Psoas muscle (tissue), 7 donors: ENCODE measurements at regions not wholly inside any gene's neighbourhood (a gene's known extent, or its start where the extent isn't known, plus 50 kb on each side); places are given as distances from the start of the nearest gene placed in this dataset.
"Not testable (repeated sequence)": the region's sequence is repeated elsewhere in the genome, so short reads cannot be mapped to it uniquely, and the experiment has no call there.

Experiments used
- ATAC-seq, 4 donors: fragments of 200-7000 bp; cut with Tn5 transposase; one replicate each; pipeline ENCODE4 v1.9.1; 2020; ENCODE audit warnings: moderate library complexity in 3 of 4, mild to moderate bottlenecking in 2 of 4
- DNase-seq, 2 donors: peaks; one replicate each; pipeline ENCODE4 v3.0.0-alpha.2; 2020
- H3K27ac ChIP-seq: fragments of 200-600 bp; one replicate; pipeline ENCODE4 v1.8.0; 2022
- H3K27me3 ChIP-seq, 3 donors: fragments of 200-600 bp in 1 of 3; one replicate each; pipeline versions ENCODE4 v1.6.1 to v1.8.0; 2013 to 2022; ENCODE audit warnings: low read length in 2 of 3, mild to moderate bottlenecking in 2 of 3, moderate library complexity in 1 of 3; ENCODE audit not compliant: insufficient read depth in 3 of 3
- H3K36me3 ChIP-seq, 2 donors: fragments of 200-600 bp in 1 of 2; one replicate each; pipeline versions ENCODE4 v1.6.1 to v1.8.0; 2013 to 2022; ENCODE audit warnings: low read depth in 1 of 2, mild to moderate bottlenecking in 1 of 2, moderate library complexity in 1 of 2; ENCODE audit not compliant: insufficient read depth in 1 of 2
- H3K4me1 ChIP-seq: fragments of 200-600 bp; one replicate; pipeline ENCODE4 v1.8.0; 2022
- H3K4me3 ChIP-seq: fragments of 200-600 bp; one replicate; pipeline ENCODE4 v1.8.0; 2022; ENCODE audit warnings: mild to moderate bottlenecking
- H3K9me3 ChIP-seq: fragments of 200-600 bp; one replicate; pipeline ENCODE4 v1.8.0; 2022
- WGBS, 3 donors: extraction: QIAGEN DNeasy Blood & Tissue Kit; methylation state at CpG; one replicate each; pipeline versions ENCODE4 v1.1.6 to v1.1.7; 2013; 5-methylcytosine and 5-hydroxymethylcytosine counted together
- intact Hi-C, 2 donors: fragments of 100-400 bp; cut with DNase I; formaldehyde crosslinking; loops; one replicate each; pipeline versions ENCODE4 v1.11.0 to v1.14.2; 2022
- TF ChIP-seq, protein P1 (sequence below): fragments of 200-600 bp; IDR thresholded peaks from one replicate; pipeline ENCODE4 v1.8.0; 2022; ENCODE audit warnings: antibody characterized with exemption
- donor health status: healthy with polysubstance abuse.
- donor health status: DM: no; HTN: no; CAD: no; lungs with moderate emphysema.
- donor health status: Bipolar disorder and iron deficiency.
- donor health status: healthy.
- donor health status: DM: yes; HTN: yes; CAD: no.
- donor health status: DM: no; HTN: no; CAD: no.
- donor health status: DM: yes; HTN: yes; CAD: no.

DNA sequence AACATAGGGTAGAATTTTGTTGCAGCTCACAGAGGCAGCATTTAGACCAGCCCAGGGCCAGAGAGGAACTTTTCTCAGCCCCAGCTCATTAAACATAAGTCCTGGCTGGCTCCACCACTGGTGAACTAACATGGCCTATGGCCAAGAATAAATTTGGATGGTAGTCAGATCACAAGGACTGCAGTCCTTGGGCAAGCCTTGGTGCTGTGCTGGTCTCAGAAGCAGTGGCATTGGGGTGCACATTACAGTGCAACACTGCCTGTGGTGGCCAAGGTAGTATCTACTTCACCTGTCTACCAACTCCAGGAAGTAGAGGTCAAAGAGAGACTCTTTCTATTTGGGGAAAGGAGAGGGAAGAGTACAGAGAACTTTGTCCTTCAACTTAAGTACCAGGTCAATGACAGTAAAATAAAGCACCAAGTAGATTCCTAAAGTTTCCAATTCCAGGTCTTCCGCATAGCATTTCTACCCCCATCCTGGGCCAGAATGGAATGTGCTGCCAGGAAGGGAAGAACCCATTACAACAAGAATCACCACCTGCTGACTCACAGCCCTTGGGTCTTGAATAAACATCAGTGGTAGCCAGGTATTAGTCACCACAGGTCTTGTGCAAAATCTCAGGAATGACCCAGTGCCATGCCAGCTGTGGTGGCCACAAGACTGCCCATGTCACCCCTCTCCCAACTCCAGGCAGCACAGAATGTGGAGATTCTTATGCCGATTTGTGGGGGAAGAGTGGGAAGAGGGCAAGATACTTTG, 155.4 kb upstream of the FSIP2 start:
- peaks cover 0 to 2% (median 0%) of the 10 kb centered on the region in 3 donors for H3K27me3 ChIP-seq
- no peaks in the 10 kb centered on the region for H3K36me3 ChIP-seq
- no peaks in the 10 kb centered on the region for H3K4me1 ChIP-seq
- DNase-seq, result no peak
- 75 to 98% (median 95%) methylated on average over 2 of the region's 2 CpGs for WGBS, 3 donors
- TF ChIP-seq, protein P1, sequence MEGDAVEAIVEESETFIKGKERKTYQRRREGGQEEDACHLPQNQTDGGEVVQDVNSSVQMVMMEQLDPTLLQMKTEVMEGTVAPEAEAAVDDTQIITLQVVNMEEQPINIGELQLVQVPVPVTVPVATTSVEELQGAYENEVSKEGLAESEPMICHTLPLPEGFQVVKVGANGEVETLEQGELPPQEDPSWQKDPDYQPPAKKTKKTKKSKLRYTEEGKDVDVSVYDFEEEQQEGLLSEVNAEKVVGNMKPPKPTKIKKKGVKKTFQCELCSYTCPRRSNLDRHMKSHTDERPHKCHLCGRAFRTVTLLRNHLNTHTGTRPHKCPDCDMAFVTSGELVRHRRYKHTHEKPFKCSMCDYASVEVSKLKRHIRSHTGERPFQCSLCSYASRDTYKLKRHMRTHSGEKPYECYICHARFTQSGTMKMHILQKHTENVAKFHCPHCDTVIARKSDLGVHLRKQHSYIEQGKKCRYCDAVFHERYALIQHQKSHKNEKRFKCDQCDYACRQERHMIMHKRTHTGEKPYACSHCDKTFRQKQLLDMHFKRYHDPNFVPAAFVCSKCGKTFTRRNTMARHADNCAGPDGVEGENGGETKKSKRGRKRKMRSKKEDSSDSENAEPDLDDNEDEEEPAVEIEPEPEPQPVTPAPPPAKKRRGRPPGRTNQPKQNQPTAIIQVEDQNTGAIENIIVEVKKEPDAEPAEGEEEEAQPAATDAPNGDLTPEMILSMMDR, result no peak
- no peak overlapping the region for H3K27ac ChIP-seq
- intact Hi-C loops, result no loop called here
- H3K9me3 ChIP-seq, result peaks cover 4% of the 10 kb centered on the region
- no peak for ATAC-seq
- H3K4me3 ChIP-seq, result no peak overlapping the region

DNA sequence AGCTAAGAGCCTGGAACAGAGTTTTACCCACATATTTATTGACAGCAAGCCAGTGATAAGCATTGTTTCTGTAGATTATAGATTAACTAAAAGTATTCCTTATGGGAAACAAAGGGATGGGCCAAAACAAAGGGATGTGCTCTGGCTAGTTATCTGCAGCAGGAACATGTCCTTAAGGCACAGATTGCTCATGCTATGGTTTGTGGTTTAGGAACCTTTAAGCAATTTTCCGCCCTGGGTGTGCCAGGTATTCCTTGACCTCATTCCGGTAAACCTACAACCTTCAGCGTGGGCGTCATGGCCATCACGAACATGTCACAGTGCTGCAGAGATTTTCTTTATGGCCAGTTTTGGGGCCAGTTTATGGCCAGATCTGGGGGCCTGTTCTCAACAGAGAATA, 153.4 kb upstream of the FSIP2 start:
- H3K27me3 ChIP-seq, H3K36me3 ChIP-seq, intact Hi-C loops, H3K4me3 ChIP-seq, DNase-seq, H3K9me3 ChIP-seq, H3K4me1 ChIP-seq, ATAC-seq, H3K27ac ChIP-seq: not testable (repeated sequence)
- WGBS, 3 donors, result 73 to 96% (median 94%) methylated on average over 5 of the region's 5 CpGs

DNA sequence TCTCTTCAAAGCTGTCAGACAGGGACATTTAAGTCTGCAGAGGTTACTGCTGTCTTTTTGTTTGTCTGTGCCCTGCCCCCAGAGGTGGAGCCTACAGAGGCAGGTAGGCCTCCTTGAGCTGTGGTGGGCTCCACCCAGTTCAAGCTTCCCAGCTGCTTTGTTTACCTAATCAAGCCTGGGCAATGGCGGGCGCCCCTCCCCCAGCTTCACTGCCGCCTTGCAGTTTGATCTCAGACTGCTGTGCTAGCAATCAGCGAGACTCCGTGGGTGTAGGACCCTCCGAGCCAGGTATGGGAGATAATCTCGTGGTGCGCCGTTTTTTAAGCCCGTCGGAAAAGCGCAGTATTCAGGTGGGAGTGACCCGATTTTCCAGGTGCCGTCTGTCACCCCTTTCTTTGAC, 147.3 kb upstream of the FSIP2 start:
- 84 to 91% (median 87%) methylated on average over 12 to 14 of the region's 14 CpGs for WGBS, 3 donors
- not testable (repeated sequence) for H3K27ac ChIP-seq

DNA sequence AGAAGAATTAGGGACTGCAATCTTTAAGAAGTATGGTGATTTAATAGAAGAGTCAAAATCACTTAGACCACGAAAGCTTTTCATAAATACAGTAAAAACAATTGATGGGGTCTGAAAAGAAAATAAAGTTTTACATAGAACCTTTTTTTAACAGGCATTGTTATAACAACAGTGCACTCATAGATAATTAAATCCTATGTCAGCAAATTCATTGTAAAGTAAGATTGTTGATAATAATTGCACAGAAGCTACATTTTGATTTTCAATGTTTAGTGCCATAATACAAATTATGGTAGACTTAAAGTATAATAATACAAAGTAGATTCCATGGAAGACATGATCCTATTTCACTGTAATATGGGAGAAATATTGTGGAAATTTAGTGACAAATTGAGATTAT, 130.7 kb upstream of the FSIP2 start:
- Histone ChIP-seq H3K36me3 (no peaks in the 10 kb centered on the region), H3K9me3 (no peaks in the 10 kb centered on the region), H3K27ac (no peak overlapping the region), H3K4me1 (no peaks in the 10 kb centered on the region), H3K4me3 (no peak overlapping the region), H3K27me3 (no peaks in the 10 kb centered on the region)
- WGBS, 3 donors, result 74 to 82% (median 78%) methylated on average over 1 of the region's 1 CpG
- ATAC-seq, result no peak
- no peak for DNase-seq
- TF ChIP-seq, protein P1, result no peak
- intact Hi-C loops, result no loop called here

More for the DNA sequence above, 147.3 kb upstream of the FSIP2 start:
- intact Hi-C loops, H3K36me3 ChIP-seq, ATAC-seq, H3K4me1 ChIP-seq, H3K27me3 ChIP-seq, H3K4me3 ChIP-seq, H3K9me3 ChIP-seq, DNase-seq: not testable (repeated sequence)

DNA sequence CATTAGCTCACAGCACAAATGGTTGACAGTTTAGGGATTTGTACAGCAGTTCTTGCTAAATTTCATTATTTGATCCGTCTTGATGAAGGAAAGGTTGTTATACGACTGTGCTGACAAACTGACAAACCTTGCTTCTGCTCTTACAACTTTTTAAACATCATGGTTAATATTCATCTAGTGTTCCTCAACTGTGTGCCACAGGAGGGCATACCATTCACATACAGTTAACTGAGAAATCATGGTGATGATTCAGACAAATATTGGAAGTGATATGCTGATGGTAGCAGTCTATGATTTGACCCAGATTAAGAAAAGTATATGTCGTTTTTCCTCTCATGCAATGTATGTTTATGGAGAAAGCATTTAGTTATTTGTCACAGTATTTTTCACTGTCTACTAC, 129.8 kb upstream of the FSIP2 start:
- DNase-seq, result no peak
- no peaks in the 10 kb centered on the region for H3K9me3 ChIP-seq
- no peak overlapping the region for H3K4me3 ChIP-seq
- no peak for ATAC-seq
- no peaks in the 10 kb centered on the region for H3K36me3 ChIP-seq
- no peaks in the 10 kb centered on the region for H3K27me3 ChIP-seq
- no peak overlapping the region for H3K27ac ChIP-seq
- H3K4me1 ChIP-seq, result no peaks in the 10 kb centered on the region
- intact Hi-C loops, result no loop called here
- TF ChIP-seq, protein P1, result no peak
- 61 to 73% (median 65%) methylated on average over 3 of the region's 3 CpGs for WGBS, 3 donors

DNA sequence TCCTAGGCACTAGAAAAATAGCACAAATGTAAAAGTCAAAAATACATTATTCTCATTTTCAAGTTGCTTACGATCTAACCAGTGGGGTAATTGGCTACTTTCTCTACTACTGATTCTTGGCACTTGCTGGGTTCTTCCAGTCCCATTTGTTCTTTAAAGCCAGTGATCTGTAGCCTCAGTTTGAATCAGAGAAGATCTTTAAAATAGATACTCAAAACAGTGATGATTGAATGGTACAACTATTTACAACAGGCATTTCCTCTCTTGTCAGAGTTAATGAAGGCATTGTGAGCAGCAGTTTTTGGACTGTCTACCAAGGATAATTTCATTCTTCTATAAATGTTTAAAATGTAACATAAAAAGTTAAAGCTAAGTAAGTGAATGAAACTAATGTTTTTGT, 128.3 kb upstream of the FSIP2 start:
- 53 to 65% (median 56%) methylated on average over 1 of the region's 1 CpG for WGBS, 3 donors
- Histone ChIP-seq H3K4me1 (no peaks in the 10 kb centered on the region), H3K9me3 (no peaks in the 10 kb centered on the region), H3K36me3 (no peaks in the 10 kb centered on the region), H3K27me3 (no peaks in the 10 kb centered on the region), H3K27ac (no peak overlapping the region), H3K4me3 (no peak overlapping the region)
- DNase-seq, result no peak
- ATAC-seq, result no peak
- TF ChIP-seq, protein P1, result no peak
- intact Hi-C loops, result no loop called here
